ENCODE measurements at regions not wholly inside any gene's neighbourhood (a gene's known extent, or its start where the extent isn't known, plus 50 kb on each side); places are given as distances from the start of the nearest gene placed in this dataset.

GRCh38 chr18:67151366-67151765 is 365.2 kb downstream of the DSEL start:
- Histone ChIP-seq H2BK5ac (ENCODE audit: low read depth, low read length) (no peak overlapping the region), H3K9ac (replicated peaks in 1 of 4; ENCODE audit: extremely low read depth in 1 of 4, low read depth in 3 of 4, low read length in 3 of 4) (no peak overlapping the region), H3K18ac (ENCODE audit: extremely low read depth, low read length) (no peak overlapping the region), H3K14ac (ENCODE audit: insufficient read length) (no peak overlapping the region), H3K27me3 (replicated peaks in 1 of 4; ENCODE audit: control insufficient read depth in 3 of 4, extremely low read depth in 1 of 4, insufficient read depth in 3 of 4, low read length in 3 of 4) (no peaks in the 10 kb centered on the region), H3K4me2 (ENCODE audit: insufficient read depth in 1 of 2, low read depth in 2 of 2, low read length in 2 of 2) (no peak overlapping the region), H3K79me2 (ENCODE audit: control insufficient read depth in 1 of 2, insufficient read depth in 2 of 2, low read length in 2 of 2) (no peaks in the 10 kb centered on the region), H2AK5ac (ENCODE audit: low read depth, low read length) (no peak overlapping the region), H3K27ac (ENCODE audit: low read depth, low read length) (no peak overlapping the region), H4K5ac (ENCODE audit: insufficient read length, low read depth, low read length) (no peak overlapping the region), H2BK12ac (ENCODE audit: low read depth, low read length) (no peak overlapping the region), H4K91ac (replicated peaks; ENCODE audit: insufficient read length, low read length) (no peak overlapping the region), H3K4me3 (ENCODE audit: extremely low read depth in 1 of 4, insufficient read depth in 2 of 4, low read depth in 3 of 4, low read length in 4 of 4) (no peak overlapping the region), H3K23me2 (ENCODE audit: low read depth, low read length) (no peaks in the 10 kb centered on the region), H2AFZ (ENCODE audit: low read length) (0 out of 2 replicates have a peak overlapping the region, but pooled peaks have one; percentile 49), H3K9me3 (ENCODE audit: insufficient read depth in 2 of 2, low read depth in 1 of 2, low read length in 1 of 2) (no peaks in the 10 kb centered on the region), H3K56ac (replicated peaks; ENCODE audit: insufficient read length, low read depth, low read length) (no peak overlapping the region), H3K4me1 (replicated peaks in 1 of 4; ENCODE audit: control insufficient read depth in 3 of 4, insufficient read depth in 4 of 4, low read length in 3 of 4) (no peaks in the 10 kb centered on the region; a peak in 2 of 7 replicates), H2BK120ac (replicated peaks; ENCODE audit: low read depth, low read length) (no peak overlapping the region), H4K20me1 (replicated peaks in 1 of 2; ENCODE audit: control insufficient read depth in 1 of 2, insufficient read depth in 2 of 2, low read length in 2 of 2) (no peaks in the 10 kb centered on the region), H3K36me3 (ENCODE audit: control insufficient read depth in 2 of 4, insufficient read depth in 4 of 4, low read length in 3 of 4) (no peaks in the 10 kb centered on the region), H2BK20ac (ENCODE audit: low read length) (no peak overlapping the region), H3K23ac (ENCODE audit: insufficient read length) (no peak overlapping the region), H3K4ac (replicated peaks; ENCODE audit: insufficient read length, low read depth, low read length) (no peak overlapping the region), H2BK15ac (ENCODE audit: low read length) (no peak overlapping the region), H3K79me1 (ENCODE audit: low read depth, low read length) (no peaks in the 10 kb centered on the region), H4K8ac (ENCODE audit: extremely low read depth, insufficient read depth, low read length) (no peak overlapping the region)
- peak; percentile 58 for FAIRE-seq
- WGBS, 2 experiments (ENCODE audit: extremely low coverage in 1 of 2, insufficient coverage in 1 of 2, insufficient read length in 1 of 2, insufficient replicate concordance in 2 of 2, low coverage in 1 of 2, low lambda C conversion rate in 2 of 2, missing lambda C conversion rate in 1 of 2), result 95% methylated on average over 6 of the region's 6 CpGs; no CpG with 5 or more reads in 1 of the 2 experiments
- ChIA-PET POLR2A (ENCODE audit: partially characterized antibody) (no interaction called here), CTCF (ENCODE audit: partially characterized antibody) (no interaction called here)
- no peak for DNase-seq (ENCODE audit: low read depth in 1 of 2, low spot score in 2 of 2)
- TF ChIP-seq TCF12 (IDR thresholded peaks at IDR 0.05; ENCODE audit: low read depth, low read length) (no peak), RBBP5 (IDR thresholded peaks at IDR 0.05; ENCODE audit: borderline replicate concordance, low read depth, low read length) (no peak), EP300 (IDR thresholded peaks at IDR 0.05; ENCODE audit: borderline replicate concordance in 1 of 2, low read depth in 2 of 2, low read length in 2 of 2) (no peak), ATF2 (IDR thresholded peaks at IDR 0.05; ENCODE audit: low read length) (no peak), EZH2 (IDR thresholded peaks at IDR 0.05; ENCODE audit: low read depth, low read length, severe bottlenecking) (no peak), RAD21 (IDR thresholded peaks at IDR 0.05 in 1 of 2, conservative IDR thresholded peaks at IDR 0.05 in 1 of 2; ENCODE audit: low read depth in 2 of 2, low read length in 2 of 2) (0 out of 4 replicates have a peak, but pooled peaks of 1 of the 2 experiments have one; percentile 6), CTCF (IDR thresholded peaks at IDR 0.05; ENCODE audit: control extremely low read depth in 1 of 3, insufficient read depth in 1 of 3, low read depth in 1 of 3, low read length in 3 of 3) (peak in 1 of 3 experiments; percentile 8; a peak in 1 of 4 replicates)

Measured in H1 (cell line).